NCI-H2029 treated with DMSO at 0.1 percent for 48 hours (cell line): ENCODE measurements at regions not wholly inside any gene's neighbourhood (a gene's known extent, or its start where the extent isn't known, plus 50 kb on each side); places are given as distances from the start of the nearest gene placed in this dataset.
"Not testable (repeated sequence)": the region's sequence is repeated elsewhere in the genome, so short reads cannot be mapped to it uniquely, and the experiment has no call there.

Experiments
- DNase-seq: peaks from one replicate; lab custom pipeline; 2025; lab: John Stamatoyannopoulos, UW

- DNase-seq, result no peak
These were observed 204.3 kb downstream of the DMRTA1 start for GRCh38 chr9:22650946-22651345.

GRCh38 chr9:22654833-22655232 is 208.2 kb downstream of the DMRTA1 start:
- DNase-seq, result no peak

GRCh38 chr9:22657713-22658112 is 211.1 kb downstream of the DMRTA1 start:
- DNase-seq, result no peak

- DNase-seq, result not testable (repeated sequence)
These were observed 211.9 kb downstream of the DMRTA1 start for GRCh38 chr9:22658484-22658883.

DNA sequence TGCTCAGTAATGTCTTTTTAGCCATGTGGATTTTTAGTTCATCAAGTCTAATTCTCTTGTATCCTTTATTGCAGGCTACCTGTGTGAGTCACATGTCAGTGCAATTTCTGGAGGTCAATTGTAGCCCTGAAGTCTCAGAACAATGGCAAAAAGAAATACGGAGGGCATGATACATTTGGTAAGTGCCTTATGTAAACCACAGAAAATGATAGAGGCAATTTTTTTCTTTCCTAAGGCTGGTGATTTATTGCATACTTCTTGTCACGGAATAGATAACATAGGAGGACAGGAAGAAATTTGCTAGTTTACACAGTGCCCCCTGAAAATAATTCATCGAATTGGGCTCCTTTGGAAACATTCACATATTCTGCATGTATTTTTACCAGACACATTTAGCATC is 235.9 kb downstream of the DMRTA1 start:
- no peak for DNase-seq

DNA sequence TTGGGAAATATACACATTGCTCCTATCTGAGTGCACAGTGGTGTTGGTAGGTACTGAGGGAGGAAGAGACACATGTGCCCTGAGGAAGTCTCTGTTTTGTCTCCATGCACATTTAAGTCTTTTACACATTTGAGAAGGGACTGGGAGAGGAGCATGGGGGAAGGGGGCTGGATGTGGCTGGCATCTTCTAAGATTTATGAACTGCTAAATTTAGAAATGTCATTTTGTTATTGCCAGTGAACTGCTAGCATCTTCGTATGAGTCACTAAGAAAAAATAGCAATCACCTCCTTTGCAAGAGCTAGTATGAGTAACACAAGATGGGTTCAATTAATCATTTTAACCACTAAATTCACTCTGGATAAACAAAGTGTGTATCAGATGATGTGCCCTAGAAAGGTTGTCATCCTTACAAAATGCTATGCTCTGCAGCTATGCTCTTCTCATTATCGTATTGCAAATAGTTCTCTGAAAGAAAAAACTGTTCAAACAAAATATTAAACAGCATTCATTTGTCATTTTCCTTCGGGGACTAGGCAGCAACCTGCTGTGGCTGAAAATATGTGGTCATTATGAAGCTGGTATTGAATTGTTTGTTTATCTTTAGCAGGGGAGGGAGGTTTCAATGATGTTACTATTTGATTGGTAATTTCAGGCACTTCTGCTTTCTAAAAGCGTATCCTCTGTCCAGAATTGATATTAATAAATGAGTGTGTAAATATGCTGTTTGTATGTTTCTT is 236.5 kb downstream of the DMRTA1 start:
- peak; percentile 41 for DNase-seq

DNA sequence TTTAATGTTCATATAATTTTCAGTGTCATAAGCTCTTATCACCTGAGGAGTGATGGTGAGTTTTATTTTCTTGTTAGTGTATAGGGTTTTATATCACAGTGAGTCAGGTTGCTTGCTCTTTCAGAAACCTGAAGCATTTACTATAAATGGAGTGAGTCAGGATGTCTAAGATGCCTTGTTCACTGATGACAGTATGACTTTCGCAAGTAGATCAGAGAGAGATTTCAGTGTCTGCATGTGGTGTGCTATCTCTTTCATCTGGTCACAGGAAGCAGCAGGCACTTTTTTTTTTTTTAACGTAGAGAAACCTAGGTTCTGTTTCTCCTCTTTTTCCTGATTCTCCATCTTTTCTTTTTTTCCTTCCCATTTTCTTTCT is 237.1 kb downstream of the DMRTA1 start:
- DNase-seq, result no peak

- no peak for DNase-seq
These were observed 246.5 kb downstream of the DMRTA1 start for GRCh38 chr9:22693156-22693555.

- DNase-seq, result no peak
These were observed 253.5 kb downstream of the DMRTA1 start for GRCh38 chr9:22700171-22700570.

GRCh38 chr9:22718653-22719052 is 272.0 kb downstream of the DMRTA1 start:
- no peak for DNase-seq

DNA sequence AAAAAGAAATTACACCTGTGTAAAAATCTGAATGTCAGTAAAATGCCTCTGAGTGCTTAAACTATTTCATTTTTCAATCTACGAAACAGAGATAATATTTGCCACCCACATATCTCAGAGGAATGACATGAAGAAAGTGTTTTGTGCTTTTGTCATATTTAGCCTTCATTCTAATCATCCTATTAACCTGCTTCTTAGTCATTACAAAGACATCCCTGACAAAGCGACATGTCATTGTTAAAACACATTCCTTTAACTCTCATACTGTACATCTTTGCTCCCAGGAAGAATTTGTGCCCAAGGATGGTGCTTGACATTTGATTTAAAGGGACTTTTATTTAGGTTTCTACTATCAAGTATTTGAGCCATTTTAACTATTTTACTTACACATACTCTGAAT is 275.9 kb downstream of the DMRTA1 start:
- DNase-seq, result no peak

DNA sequence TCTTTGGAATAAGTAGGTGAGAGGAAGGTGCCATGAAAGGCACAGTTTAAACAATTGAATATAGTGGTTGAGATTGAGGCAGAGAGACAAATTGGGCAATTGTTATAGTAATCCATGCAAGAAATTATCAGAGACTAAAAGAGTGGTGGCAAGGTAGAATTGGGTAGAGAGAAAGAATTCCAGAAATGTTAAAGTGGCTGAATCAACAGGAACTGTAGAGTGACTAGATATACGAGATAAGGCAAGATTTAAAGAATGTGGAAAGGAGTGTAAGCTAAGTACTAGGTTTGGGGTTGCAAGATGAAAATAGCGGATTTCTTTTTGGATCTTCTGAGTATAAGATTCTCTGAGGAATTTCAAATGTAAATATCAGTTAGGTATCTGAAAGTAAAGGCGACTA is 285.2 kb downstream of the DMRTA1 start:
- DNase-seq, result no peak

DNA sequence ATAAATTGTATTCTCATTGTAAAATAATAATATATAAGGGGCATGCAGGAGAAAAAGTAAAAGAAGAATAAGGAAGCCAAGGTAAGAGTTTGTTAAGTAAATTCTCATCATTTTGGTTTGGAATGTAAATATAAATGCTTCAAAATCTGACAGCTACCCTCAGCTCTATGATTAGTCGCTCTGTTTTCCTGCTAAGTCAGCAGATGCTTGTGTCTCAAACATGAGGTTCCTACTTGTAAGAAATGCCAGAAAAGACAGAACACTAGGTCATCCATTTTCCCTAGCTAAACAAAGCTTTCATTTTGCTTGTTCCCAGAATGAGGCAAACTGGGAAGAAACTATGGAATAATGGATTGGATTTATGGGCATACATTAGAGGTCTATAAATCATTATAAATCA is 293.1 kb downstream of the DMRTA1 start:
- DNase-seq, result no peak

DNA sequence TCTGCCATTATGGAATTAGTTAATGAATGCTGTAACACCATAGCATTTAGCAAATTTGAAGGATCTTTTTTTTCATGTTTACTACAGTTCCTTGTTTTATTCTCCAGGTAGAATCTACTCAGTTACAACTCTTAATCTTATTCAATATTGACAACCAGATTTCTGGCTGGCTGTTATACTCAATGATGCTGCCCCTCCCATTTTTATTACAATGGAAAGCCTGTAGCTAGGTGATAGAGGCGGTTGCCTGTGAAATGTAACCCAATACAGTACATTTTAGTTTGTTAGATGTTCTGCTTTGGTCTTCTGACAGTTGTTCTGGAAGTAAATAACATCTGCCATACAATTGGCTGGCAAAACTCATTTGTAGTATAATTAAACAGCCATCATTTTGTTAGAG is 294.2 kb downstream of the DMRTA1 start:
- DNase-seq, result no peak

DNA sequence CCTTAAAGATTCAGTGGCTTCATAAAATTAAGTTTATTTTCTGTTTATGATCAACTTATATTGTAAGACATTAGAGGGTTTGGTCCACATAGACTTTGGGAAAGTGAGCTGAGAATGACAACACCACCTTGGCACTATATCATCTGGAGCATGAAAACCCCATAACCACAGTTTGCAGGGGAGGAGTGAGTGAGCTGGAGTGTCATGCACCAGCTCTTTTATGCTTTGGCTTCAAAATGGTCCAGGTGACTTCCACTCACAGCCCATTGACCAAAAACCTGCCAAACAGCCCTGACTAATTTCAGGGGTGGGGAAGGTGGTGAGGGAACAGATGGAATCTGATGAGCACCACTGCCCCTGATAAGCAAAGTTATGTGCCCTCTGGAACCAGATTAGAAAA is 295.8 kb downstream of the DMRTA1 start:
- no peak for DNase-seq

- DNase-seq, result no peak
These were observed 327.0 kb downstream of the DMRTA1 start for GRCh38 chr9:22773501-22774220.

DNA sequence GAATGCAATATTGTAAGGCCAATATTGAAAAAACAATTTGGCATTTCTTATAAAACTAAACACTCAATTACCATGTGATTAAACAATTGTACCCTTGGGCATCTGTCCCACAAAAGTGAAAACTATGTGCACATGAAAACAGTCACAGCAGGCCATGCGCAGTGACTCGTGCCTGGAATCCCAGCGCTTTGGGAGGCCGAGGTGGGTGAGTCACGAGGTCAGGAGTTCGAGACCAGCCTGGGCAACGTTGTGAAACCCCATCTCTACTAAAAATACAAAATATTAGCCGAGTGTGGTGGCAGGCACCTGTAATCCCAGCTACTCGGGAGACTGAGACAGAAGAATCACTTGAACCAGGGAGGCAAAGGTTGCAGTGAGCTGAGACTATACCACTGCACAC is 343.7 kb downstream of the DMRTA1 start:
- DNase-seq, result no peak

- no peak for DNase-seq
These were observed 362.3 kb downstream of the DMRTA1 start for GRCh38 chr9:22808876-22809275.

DNA sequence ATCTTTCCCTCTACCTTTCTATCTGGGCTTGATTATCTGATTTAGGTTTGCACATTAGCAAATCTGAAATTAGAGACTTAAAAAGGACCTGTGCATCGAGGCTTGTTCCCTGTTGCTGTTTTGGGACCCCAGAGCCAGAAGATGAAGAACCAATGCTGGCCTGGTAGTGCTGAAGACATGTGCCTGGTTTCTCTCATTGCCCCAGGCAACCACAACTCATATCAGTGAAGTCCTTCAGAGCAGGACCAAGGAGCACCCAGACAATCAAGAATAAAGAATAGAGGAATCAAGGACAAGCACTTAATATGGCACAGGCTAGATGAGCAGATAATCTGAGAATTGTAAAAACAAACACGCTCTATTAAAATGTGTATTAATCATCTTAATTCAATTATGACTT is 362.7 kb downstream of the DMRTA1 start:
- DNase-seq, result no peak

GRCh38 chr9:22813529-22813928 is 366.9 kb downstream of the DMRTA1 start:
- DNase-seq, result no peak

DNA sequence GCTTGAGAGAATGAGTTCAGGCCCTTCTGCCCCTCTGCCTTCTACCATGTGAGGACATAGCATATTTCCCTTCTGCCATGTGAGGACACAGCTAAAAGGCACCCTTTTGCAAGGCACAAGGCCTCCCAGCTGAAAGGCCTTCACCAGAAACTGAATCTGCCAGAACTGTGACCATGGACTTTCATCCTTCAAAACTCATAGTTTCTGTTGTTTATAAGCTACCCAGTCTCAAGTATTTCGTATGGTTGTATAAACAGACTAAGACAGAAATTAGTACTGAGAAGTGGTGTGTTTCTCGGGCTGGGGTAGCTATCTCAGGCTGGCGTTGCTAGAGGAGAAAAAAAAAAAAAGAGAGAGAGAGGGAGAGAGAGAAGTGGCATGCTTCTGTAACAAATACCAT is 368.6 kb downstream of the DMRTA1 start:
- DNase-seq, result no peak

DNA sequence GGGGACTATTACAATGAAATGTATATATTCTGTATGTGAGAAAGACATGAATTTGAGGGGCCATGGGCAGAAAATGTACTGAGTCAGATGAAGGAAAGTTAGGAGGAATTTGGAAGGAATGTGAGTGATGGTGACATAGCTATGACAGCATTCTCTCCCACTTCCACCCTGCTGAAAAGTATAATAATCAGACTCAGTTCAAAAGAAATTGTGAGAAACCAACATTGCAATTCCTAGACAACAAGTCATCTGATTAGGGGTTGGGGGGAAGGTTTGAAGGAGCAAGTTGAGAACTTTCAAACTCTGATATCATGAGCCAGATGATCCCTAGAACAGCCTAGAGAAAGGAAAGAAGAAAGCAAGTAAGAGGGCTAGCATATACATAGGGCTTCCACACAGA is 370.6 kb downstream of the DMRTA1 start:
- DNase-seq, result no peak

- no peak for DNase-seq
These were observed 382.6 kb downstream of the DMRTA1 start for GRCh38 chr9:22829236-22829635.

GRCh38 chr9:22838266-22838665 is 391.6 kb downstream of the DMRTA1 start:
- DNase-seq, result no peak
